Stomach (tissue), 8 donors: ENCODE measurements at regions not wholly inside any gene's neighbourhood (a gene's known extent, or its start where the extent isn't known, plus 50 kb on each side); places are given as distances from the start of the nearest gene placed in this dataset.
"Not testable (repeated sequence)": the region's sequence is repeated elsewhere in the genome, so short reads cannot be mapped to it uniquely, and the experiment has no call there.

ENCODE experiments used
- DNase-seq, 2 donors: peaks; one replicate each; pipeline versions ENCODE4 v3.0.0 to v3.0.0-alpha.2; 2013 to 2019
- H3K27ac ChIP-seq, 5 donors: fragments of 200-600 bp in 4 of 5; sonication (generic) in 4 of 5; one replicate each; pipeline ENCODE4 v1.5.1; 2013 to 2019; ENCODE audit warnings: mild to moderate bottlenecking in 1 of 5, moderate library complexity in 1 of 5
- H3K27me3 ChIP-seq, 3 donors: fragments of 200-600 bp; sonication (generic); one replicate each; pipeline ENCODE4 v1.5.1; 2017 to 2019; ENCODE audit warnings: mixed run types in 1 of 3
- H3K36me3 ChIP-seq, 4 donors: fragments of 200-600 bp; sonication (generic); 1 replicate in 3 of 4; 2 replicates in 1 of 4; pipeline ENCODE4 v1.5.1; 2016 to 2019
- H3K4me1 ChIP-seq, 4 donors: fragments of 200-600 bp; sonication (generic); one replicate each; pipeline ENCODE4 v1.5.1; 2016 to 2019
- H3K4me3 ChIP-seq, 4 donors: fragments of 200-600 bp; sonication (generic) in 3 of 4; one replicate each; pipeline ENCODE4 v1.5.1; 2016 to 2019; ENCODE audit warnings: mild to moderate bottlenecking in 1 of 4
- H3K9me3 ChIP-seq, 4 donors: fragments of 200-600 bp; sonication (generic); one replicate each; pipeline ENCODE4 v1.5.1; 2016 to 2019
- EP300 ChIP-seq: sonication (generic); formaldehyde crosslinking; IDR thresholded peaks from one replicate; pipeline ENCODE4 v1.6.1; 2017; ENCODE audit warnings: antibody characterized with exemption
- POLR2A ChIP-seq, 4 donors: fragments of 450-650 bp; IDR thresholded peaks; one replicate each; pipeline ENCODE4 v1.6.1; 2016; ENCODE audit warnings: antibody characterized with exemption in 4 of 4, control low read depth in 2 of 4, mild to moderate bottlenecking in 1 of 4, moderate library complexity in 1 of 4
- POLR2AphosphoS5 ChIP-seq, 3 donors: sonication (generic); formaldehyde crosslinking; IDR thresholded peaks; one replicate each; pipeline ENCODE4 v1.6.1; 2016; ENCODE audit warnings: antibody characterized with exemption in 3 of 3
- WGBS, 5 donors: extraction: QIAGEN DNeasy Blood & Tissue Kit in 3 of 5; methylation state at CpG; one replicate each; pipeline versions ENCODE4 v1.1.5 to v1.1.7; 2013 to 2018; 5-methylcytosine and 5-hydroxymethylcytosine counted together
- intact Hi-C: fragments of 100-400 bp; cut with DNase I; formaldehyde crosslinking; loops from one replicate; pipeline ENCODE4 v1.15.1; 2023; ENCODE audit warnings: low total_unique reads
- TF ChIP-seq, protein P1 (sequence below), 7 experiments: fragments of 450-650 bp in 4 of 7; fragments of 200-600 bp in 3 of 7; sonication (generic) in 3 of 7; IDR thresholded peaks; one replicate each; pipeline ENCODE4 v1.5.1; 2016 to 2019; ENCODE audit warnings: antibody characterized with exemption in 7 of 7, control low read depth in 2 of 7, mild to moderate bottlenecking in 1 of 7
- donor health status: healthy with polysubstance abuse.
- donor health status: Bipolar disorder and iron deficiency.
- donor health status: healthy.

DNA sequence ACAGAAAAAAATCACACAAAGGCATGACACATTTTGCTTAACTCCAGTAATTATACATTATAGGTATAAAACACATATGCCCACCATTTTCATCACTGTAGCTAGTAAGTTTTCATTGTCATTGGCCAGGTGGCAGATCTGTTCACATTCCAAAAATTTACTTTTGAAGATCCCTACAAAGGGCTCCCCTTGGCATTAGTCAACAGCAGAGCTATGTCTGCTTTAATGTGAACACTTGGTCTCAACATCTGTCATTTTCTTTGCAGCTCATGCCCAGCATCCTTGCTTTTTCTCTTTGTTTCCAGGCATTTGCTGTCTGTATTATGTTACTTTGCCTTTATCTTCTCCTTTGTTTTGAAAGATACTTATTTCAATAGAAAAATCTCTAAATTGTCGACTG lies 519.1 kb upstream of the FOXG1 start:
- Histone ChIP-seq H3K9me3 (peaks cover 0 to 24% (median 4%) of the 10 kb centered on the region in 4 donors), H3K4me1 (no peaks in the 10 kb centered on the region), H3K27me3 (no peaks in the 10 kb centered on the region), H3K36me3 (no peaks in the 10 kb centered on the region), H3K4me3 (no peak overlapping the region), H3K27ac (no peak overlapping the region)
- intact Hi-C loops: no loop called here
- no peak for DNase-seq
- TF ChIP-seq, protein P1, sequence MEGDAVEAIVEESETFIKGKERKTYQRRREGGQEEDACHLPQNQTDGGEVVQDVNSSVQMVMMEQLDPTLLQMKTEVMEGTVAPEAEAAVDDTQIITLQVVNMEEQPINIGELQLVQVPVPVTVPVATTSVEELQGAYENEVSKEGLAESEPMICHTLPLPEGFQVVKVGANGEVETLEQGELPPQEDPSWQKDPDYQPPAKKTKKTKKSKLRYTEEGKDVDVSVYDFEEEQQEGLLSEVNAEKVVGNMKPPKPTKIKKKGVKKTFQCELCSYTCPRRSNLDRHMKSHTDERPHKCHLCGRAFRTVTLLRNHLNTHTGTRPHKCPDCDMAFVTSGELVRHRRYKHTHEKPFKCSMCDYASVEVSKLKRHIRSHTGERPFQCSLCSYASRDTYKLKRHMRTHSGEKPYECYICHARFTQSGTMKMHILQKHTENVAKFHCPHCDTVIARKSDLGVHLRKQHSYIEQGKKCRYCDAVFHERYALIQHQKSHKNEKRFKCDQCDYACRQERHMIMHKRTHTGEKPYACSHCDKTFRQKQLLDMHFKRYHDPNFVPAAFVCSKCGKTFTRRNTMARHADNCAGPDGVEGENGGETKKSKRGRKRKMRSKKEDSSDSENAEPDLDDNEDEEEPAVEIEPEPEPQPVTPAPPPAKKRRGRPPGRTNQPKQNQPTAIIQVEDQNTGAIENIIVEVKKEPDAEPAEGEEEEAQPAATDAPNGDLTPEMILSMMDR (IDR thresholded peaks at IDR 0.05): no peak
- TF ChIP-seq EP300 (no peak), POLR2AphosphoS5 (IDR thresholded peaks at IDR 0.05) (no peak), POLR2A (IDR thresholded peaks at IDR 0.05) (no peak)
- whole genome bisulfite sequencing, 5 donors: 36 to 71% (median 53%) methylated on average over 1 of the region's 1 CpG

DNA sequence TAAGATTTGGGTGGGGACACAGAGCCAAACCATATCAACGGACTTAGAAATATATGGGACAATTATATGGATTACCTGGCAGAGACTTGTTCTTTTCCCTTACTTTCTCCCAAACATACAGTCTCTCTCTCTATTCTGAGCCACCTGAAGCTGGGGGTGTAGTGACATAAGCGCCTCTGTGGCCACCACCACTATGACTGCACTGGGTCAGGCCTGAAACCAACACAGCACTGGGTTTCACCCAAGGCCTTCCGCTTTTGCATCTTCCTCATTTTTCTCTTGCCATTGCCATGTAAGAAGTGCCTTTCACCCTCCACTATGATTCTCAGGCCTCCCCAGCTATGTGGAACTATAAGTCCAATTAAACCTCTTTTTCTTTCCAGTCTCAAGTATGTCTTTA lies 514.5 kb upstream of the FOXG1 start:
- H3K27me3 ChIP-seq, intact Hi-C loops, H3K27ac ChIP-seq, H3K36me3 ChIP-seq, H3K4me3 ChIP-seq, H3K4me1 ChIP-seq, DNase-seq: not testable (repeated sequence)
- peaks cover 0 to 42% (median 4%) of the 10 kb centered on the region in 4 donors for H3K9me3 ChIP-seq
- WGBS, 5 donors: 79 to 90% (median 86%) methylated on average over 3 of the region's 3 CpGs

DNA sequence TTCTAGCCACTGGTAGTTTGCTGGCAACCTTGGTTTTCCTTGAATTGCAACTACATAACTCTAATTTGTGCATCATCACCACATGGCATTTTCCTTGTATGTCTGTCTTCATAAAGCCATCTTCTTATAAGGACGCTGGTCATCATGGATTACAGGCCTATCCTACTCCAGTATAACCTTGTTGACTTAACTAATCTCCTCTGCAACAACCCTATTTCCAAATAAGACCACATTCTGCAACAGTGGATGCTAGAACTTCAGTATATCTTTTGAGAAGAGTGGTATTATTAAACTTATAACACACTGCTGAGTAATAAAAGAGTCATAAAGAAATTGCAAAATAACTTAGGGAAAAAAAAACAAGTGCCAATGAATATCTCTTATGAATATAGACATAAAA lies 511.8 kb upstream of the FOXG1 start:
- H3K9me3 ChIP-seq: peaks cover 0 to 34% (median 3%) of the 10 kb centered on the region in 4 donors

DNA sequence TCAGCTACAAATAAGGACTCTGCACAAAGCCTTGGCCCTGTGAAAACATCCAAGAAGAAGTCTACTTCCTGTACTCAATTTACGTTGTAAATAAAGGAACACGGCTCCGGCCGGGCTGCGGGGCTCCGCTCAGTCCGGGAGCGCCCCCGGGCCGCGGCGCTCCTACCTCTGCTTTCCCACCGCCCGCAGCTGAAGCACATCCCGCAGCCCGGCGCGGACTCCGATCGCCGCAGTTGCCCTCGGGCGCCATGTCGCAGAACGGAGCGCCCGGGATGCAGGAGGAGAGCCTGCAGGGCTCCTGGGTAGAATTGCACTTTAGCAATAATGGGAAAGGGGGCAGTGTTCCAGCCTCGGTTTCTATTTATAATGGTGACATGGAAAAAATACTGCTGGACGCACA lies 502.3 kb upstream of the FOXG1 start:
- DNase-seq: no peak
- Histone ChIP-seq H3K4me1 (no peaks in the 10 kb centered on the region), H3K4me3 (no peak overlapping the region), H3K36me3 (no peaks in the 10 kb centered on the region), H3K9me3 (peaks cover 0 to 37% (median 18%) of the 10 kb centered on the region in 4 donors), H3K27ac (no peak overlapping the region), H3K27me3 (no peaks in the 10 kb centered on the region)
- intact Hi-C loops: no loop called here
- TF ChIP-seq POLR2A (IDR thresholded peaks at IDR 0.05) (no peak), EP300 (no peak), POLR2AphosphoS5 (IDR thresholded peaks at IDR 0.05) (no peak)
- TF ChIP-seq, protein P1 (IDR thresholded peaks at IDR 0.05): no peak
- WGBS, 5 donors: 34 to 49% (median 42%) methylated on average over 14 to 29 of the region's 29 CpGs

More for the DNA sequence above, 511.8 kb upstream of the FOXG1 start:
- 48 to 72% (median 58%) methylated on average over 1 of the region's 1 CpG for WGBS, 5 donors
- Histone ChIP-seq H3K27me3 (no peaks in the 10 kb centered on the region), H3K4me1 (no peaks in the 10 kb centered on the region), H3K27ac (no peak overlapping the region), H3K4me3 (no peak overlapping the region), H3K36me3 (no peaks in the 10 kb centered on the region)
- no peak for DNase-seq
- intact Hi-C loops: no loop called here
- TF ChIP-seq, protein P1 (IDR thresholded peaks at IDR 0.05): no peak
- TF ChIP-seq POLR2AphosphoS5 (IDR thresholded peaks at IDR 0.05): no peak
- no peak for TF ChIP-seq POLR2A (IDR thresholded peaks at IDR 0.05)
- no peak for TF ChIP-seq EP300

DNA sequence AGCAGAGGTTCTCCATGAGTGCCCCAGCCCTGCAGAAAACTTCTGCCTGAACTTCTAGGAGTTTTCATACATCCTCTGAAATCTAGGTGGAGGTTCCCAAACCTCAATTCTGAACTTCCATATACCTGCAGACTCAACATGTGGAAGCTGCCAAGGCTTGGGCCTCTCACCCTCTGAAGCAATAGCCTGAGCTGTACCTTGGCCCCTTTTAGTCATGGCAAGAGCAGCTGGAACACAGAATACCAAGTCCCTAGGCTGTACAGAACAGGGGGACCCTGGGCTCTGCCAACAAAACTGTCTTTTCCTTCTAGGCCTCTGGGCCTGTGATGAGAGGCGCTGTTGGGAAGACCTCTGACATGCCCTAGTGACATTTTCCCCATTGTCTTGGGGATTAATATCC lies 494.3 kb upstream of the FOXG1 start:
- Histone ChIP-seq H3K4me1 (no peaks in the 10 kb centered on the region), H3K36me3 (no peaks in the 10 kb centered on the region), H3K4me3 (no peak overlapping the region), H3K27ac (no peak overlapping the region), H3K27me3 (no peaks in the 10 kb centered on the region), H3K9me3 (peaks cover 0 to 22% (median 7%) of the 10 kb centered on the region in 4 donors)
- intact Hi-C loops: no loop called here
- no peak for DNase-seq
- TF ChIP-seq POLR2A (IDR thresholded peaks at IDR 0.05): no peak
- TF ChIP-seq, protein P1 (IDR thresholded peaks at IDR 0.05): no peak
- no peak for TF ChIP-seq EP300
- no peak for TF ChIP-seq POLR2AphosphoS5 (IDR thresholded peaks at IDR 0.05)
- 50 to 92% (median 87%) methylated on average over 1 of the region's 1 CpG for WGBS, 5 donors
